HCT116 (cell line): ENCODE measurements at regions not wholly inside any gene's neighbourhood (a gene's known extent, or its start where the extent isn't known, plus 50 kb on each side); places are given as distances from the start of the nearest gene placed in this dataset.

Source experiments
- ATAC-seq: fragments of 200-7000 bp; cut with Tn5 transposase; 2 replicates; pipeline ENCODE4 v1.9.1; 2020; ENCODE audit warnings: mild to moderate bottlenecking, moderate library complexity
- BruUV-seq: library from RNA; stranded (reverse); fragments of 400-500 nt; replicated peaks from 2 replicates; lab custom pipeline; 2021; lab: Mats Ljungman, UMichigan
- CTCF ChIA-PET: fragments of 300-600 bp; sonication (Branson Sonifier 250); formaldehyde crosslinking; loops from one replicate; lab custom pipeline; 2021; ENCODE audit warnings: antibody characterized with exemption; lab: Charles Lee
- POLR2A ChIA-PET: fragments of 300-600, 350-600 bp; sonication (Branson Sonifier 250); formaldehyde crosslinking; loops from one replicate; lab custom pipeline; 2021; ENCODE audit warnings: antibody characterized with exemption; lab: Charles Lee
- RAD21 ChIA-PET, 2 experiments: fragments of 300-600 bp; sonication (Branson Sonifier 250); formaldehyde crosslinking; loops; one replicate each; lab custom pipeline; 2023; ENCODE audit warnings: low total read pairs in 2 of 2; ENCODE audit not compliant: uncharacterized antibody in 2 of 2, unreplicated experiment in 2 of 2, low non-redundant PET in 1 of 2; lab: Charles Lee
- DNase-seq: peaks from one replicate; pipeline ENCODE4 v3.0.0-alpha.2; 2010; ENCODE audit warnings: low read depth, low spot score
- H2AFZ ChIP-seq: fragments of 200-600 bp; shearing (Covaris generic), sonication (generic); 2 replicates; pipeline ENCODE4 v1.6.1; 2017; ENCODE audit warnings: low read depth, mixed run types, mixed read lengths, antibody characterized with exemption, low read length; ENCODE audit not compliant: poor library complexity, severe bottlenecking
- H3K27ac ChIP-seq: 2 replicates; pipeline ENCODE4 v1.5.1; 2012; ENCODE audit warnings: low read depth, low read length
- H3K27me3 ChIP-seq: fragments of 200-600 bp; sonication (generic); 2 replicates; pipeline ENCODE4 v1.6.1; 2016; ENCODE audit warnings: mixed run types, low read length, mixed read lengths; ENCODE audit not compliant: insufficient read depth
- H3K36me3 ChIP-seq, 2 experiments: fragments of 200-500 bp in 1 of 2; fragments of 200-600 bp in 1 of 2; sonication (Bioruptor generic) in 1 of 2; sonication (generic) in 1 of 2; 2 replicates each; pipeline versions ENCODE4 v1.5.1 to v1.6.1; 2014 to 2016; ENCODE audit warnings: low read length in 2 of 2, inconsistent platforms in 1 of 2, mixed read lengths in 1 of 2, mixed run types in 1 of 2; ENCODE audit not compliant: insufficient read depth in 2 of 2, control insufficient read depth in 1 of 2
- H3K4me1 ChIP-seq, 2 experiments: fragments of 200-600 bp in 1 of 2; sonication (generic) in 1 of 2; 2 replicates each; pipeline versions ENCODE4 v1.5.1 to v1.6.1; 2012 to 2017; ENCODE audit warnings: low read length in 2 of 2, inconsistent platforms in 1 of 2, mild to moderate bottlenecking in 1 of 2, mixed read lengths in 1 of 2, mixed run types in 1 of 2, moderate library complexity in 1 of 2; ENCODE audit not compliant: insufficient read depth in 2 of 2, control insufficient read depth in 1 of 2
- H3K4me2 ChIP-seq: fragments of 200-600 bp; sonication (generic); 2 replicates; pipeline ENCODE4 v1.6.1; 2017; ENCODE audit warnings: mixed run types, low read length, mixed read lengths
- H3K4me3 ChIP-seq, 2 experiments: fragments of 200-600 bp in 1 of 2; sonication (generic) in 1 of 2; replicated peaks in 1 of 2; 2 replicates each; pipeline ENCODE4 v1.5.1; 2011 to 2016; ENCODE audit warnings: low read length in 2 of 2, control low read depth in 1 of 2, low read depth in 1 of 2, mild to moderate bottlenecking in 1 of 2, mixed read lengths in 1 of 2, mixed run types in 1 of 2
- H3K79me2 ChIP-seq: fragments of 200-600 bp; sonication (generic); 2 replicates; pipeline ENCODE4 v1.6.1; 2017; ENCODE audit warnings: mild to moderate bottlenecking, mixed run types, low read length, moderate library complexity, mixed read lengths; ENCODE audit not compliant: insufficient read depth
- H3K9ac ChIP-seq: fragments of 200-600 bp; sonication (generic); 2 replicates; pipeline ENCODE4 v1.6.1; 2016; ENCODE audit warnings: low read length, mixed read lengths
- H3K9me2 ChIP-seq: fragments of 200-600 bp; sonication (generic), shearing (Covaris generic); 2 replicates; pipeline ENCODE4 v1.6.1; 2017; ENCODE audit warnings: mixed run types, mild to moderate bottlenecking, moderate library complexity; ENCODE audit not compliant: insufficient read depth
- H3K9me3 ChIP-seq, 2 experiments: fragments of 200-500 bp in 1 of 2; fragments of 200-600 bp in 1 of 2; sonication (Bioruptor generic) in 1 of 2; sonication (generic) in 1 of 2; 2 replicates each; pipeline ENCODE4 v1.6.1; 2014 to 2017; ENCODE audit warnings: low read length in 2 of 2, mixed read lengths in 2 of 2, inconsistent platforms in 1 of 2, low read depth in 1 of 2, mild to moderate bottlenecking in 1 of 2, mixed run types in 1 of 2, moderate library complexity in 1 of 2; ENCODE audit not compliant: control insufficient read depth in 1 of 2, insufficient read depth in 1 of 2
- H4K20me1 ChIP-seq: fragments of 200-600 bp; sonication (generic), shearing (Covaris generic); 2 replicates; pipeline ENCODE4 v1.6.1; 2017; ENCODE audit warnings: mixed run types, mild to moderate bottlenecking, moderate library complexity; ENCODE audit not compliant: insufficient read depth
- CEBPB ChIP-seq: IDR thresholded peaks from 2 replicates; pipeline ENCODE4 v1.6.1; 2012; ENCODE audit warnings: low read depth
- EZH2 ChIP-seq: fragments of 200-600 bp; sonication (generic); IDR thresholded peaks from 2 replicates; pipeline ENCODE4 v1.6.1; 2017; ENCODE audit warnings: antibody characterized with exemption, mixed run types
- EZH2phosphoT487 ChIP-seq: fragments of 200-600 bp; IDR thresholded peaks from 2 replicates; pipeline ENCODE4 v1.6.1; 2018; ENCODE audit warnings: antibody characterized with exemption, borderline replicate concordance
- RAD21 ChIP-seq: IDR thresholded peaks from 2 replicates; pipeline ENCODE4 v1.6.1; 2012; ENCODE audit warnings: low read depth, mild to moderate bottlenecking
- SIN3A ChIP-seq: IDR thresholded peaks from 2 replicates; pipeline ENCODE4 v1.6.1; 2012; ENCODE audit warnings: low read depth
- YY1 ChIP-seq: IDR thresholded peaks from 2 replicates; pipeline ENCODE4 v1.6.1; 2011; ENCODE audit warnings: low read length, low read depth, moderate library complexity, mild to moderate bottlenecking; ENCODE audit not compliant: insufficient replicate concordance; ENCODE audit errors: extremely low read depth
- ZNF274 ChIP-seq: fragments of 200-500 bp; sonication (Bioruptor generic); IDR thresholded peaks from 2 replicates; pipeline ENCODE4 v1.6.1; 2014; ENCODE audit warnings: mild to moderate bottlenecking, low read depth, low read length, inconsistent platforms
- intact Hi-C: fragments of 100-400 bp; cut with micrococcal nuclease; formaldehyde crosslinking; loops from 2 replicates; pipeline ENCODE4 v1.10.0; 2022
- TF ChIP-seq, protein P1 (sequence below): IDR thresholded peaks from 2 replicates; pipeline ENCODE4 v1.6.1; 2011; ENCODE audit warnings: mild to moderate bottlenecking, low read length, moderate library complexity; ENCODE audit not compliant: insufficient replicate concordance; ENCODE audit errors: extremely low read depth
- TF ChIP-seq, protein P2 (sequence below): IDR thresholded peaks from 2 replicates; pipeline ENCODE4 v1.6.1; 2012
- TF ChIP-seq, protein P3 (sequence below), 3 experiments: fragments of 200-600 bp in 1 of 3; sonication (generic) in 1 of 3; IDR thresholded peaks in 2 of 3; conservative IDR thresholded peaks in 1 of 3; 2 replicates each; pipeline ENCODE4 v1.5.1; 2012 to 2017; ENCODE audit warnings: low read depth in 2 of 3, low read length in 2 of 3, antibody characterized with exemption in 1 of 3, borderline replicate concordance in 1 of 3, control low read depth in 1 of 3, mild to moderate bottlenecking in 1 of 3, mixed read lengths in 1 of 3, mixed run types in 1 of 3, moderate library complexity in 1 of 3; ENCODE audit not compliant: insufficient read depth in 1 of 3

DNA sequence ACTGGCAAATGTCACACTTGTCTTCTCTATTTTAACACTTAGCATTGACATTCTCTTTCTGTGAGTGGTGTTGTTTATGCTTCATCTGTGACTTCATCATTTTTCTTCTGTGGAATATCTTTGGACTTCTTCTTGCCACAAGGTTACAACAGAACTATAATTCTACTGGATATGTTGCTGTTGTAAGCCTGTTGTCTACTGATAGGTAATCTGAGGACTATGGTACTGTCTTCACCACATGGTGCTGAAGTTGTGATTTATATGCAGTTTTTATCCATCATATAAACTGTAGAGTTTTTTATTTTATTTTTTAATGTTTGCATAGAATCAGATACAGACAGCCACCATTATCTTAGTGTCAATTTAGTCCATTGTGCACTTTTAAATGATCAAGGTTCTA, 622.2 kb upstream of the CNTN5 start:
- H3K27me3 ChIP-seq: no peaks in the 10 kb centered on the region
- no peaks in the 10 kb centered on the region; a peak in 1 of 4 replicates for H3K9me3 ChIP-seq
- H3K4me3 ChIP-seq: no peak overlapping the region
- ChIA-PET RAD21 (no interaction called here), CTCF (no interaction called here), POLR2A (no interaction called here)
- no peaks in the 10 kb centered on the region for H3K36me3 ChIP-seq
- DNase-seq (no peak), ATAC-seq (no peak)
- intact Hi-C loops: no loop called here
- no peaks in the 10 kb centered on the region for H3K9me2 ChIP-seq
- no peak overlapping the region for H3K9ac ChIP-seq
- no peaks in the 10 kb centered on the region for H3K4me1 ChIP-seq
- no peak for TF ChIP-seq RAD21
- TF ChIP-seq, protein P1, sequence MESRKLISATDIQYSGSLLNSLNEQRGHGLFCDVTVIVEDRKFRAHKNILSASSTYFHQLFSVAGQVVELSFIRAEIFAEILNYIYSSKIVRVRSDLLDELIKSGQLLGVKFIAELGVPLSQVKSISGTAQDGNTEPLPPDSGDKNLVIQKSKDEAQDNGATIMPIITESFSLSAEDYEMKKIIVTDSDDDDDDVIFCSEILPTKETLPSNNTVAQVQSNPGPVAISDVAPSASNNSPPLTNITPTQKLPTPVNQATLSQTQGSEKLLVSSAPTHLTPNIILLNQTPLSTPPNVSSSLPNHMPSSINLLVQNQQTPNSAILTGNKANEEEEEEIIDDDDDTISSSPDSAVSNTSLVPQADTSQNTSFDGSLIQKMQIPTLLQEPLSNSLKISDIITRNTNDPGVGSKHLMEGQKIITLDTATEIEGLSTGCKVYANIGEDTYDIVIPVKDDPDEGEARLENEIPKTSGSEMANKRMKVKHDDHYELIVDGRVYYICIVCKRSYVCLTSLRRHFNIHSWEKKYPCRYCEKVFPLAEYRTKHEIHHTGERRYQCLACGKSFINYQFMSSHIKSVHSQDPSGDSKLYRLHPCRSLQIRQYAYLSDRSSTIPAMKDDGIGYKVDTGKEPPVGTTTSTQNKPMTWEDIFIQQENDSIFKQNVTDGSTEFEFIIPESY: no peak
- no peak for TF ChIP-seq EZH2phosphoT487
- TF ChIP-seq SIN3A: no peak
- no peak for TF ChIP-seq CEBPB
- TF ChIP-seq ZNF274: no peak
- TF ChIP-seq, protein P2, sequence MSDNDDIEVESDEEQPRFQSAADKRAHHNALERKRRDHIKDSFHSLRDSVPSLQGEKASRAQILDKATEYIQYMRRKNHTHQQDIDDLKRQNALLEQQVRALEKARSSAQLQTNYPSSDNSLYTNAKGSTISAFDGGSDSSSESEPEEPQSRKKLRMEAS: no peak
- TF ChIP-seq, protein P3, sequence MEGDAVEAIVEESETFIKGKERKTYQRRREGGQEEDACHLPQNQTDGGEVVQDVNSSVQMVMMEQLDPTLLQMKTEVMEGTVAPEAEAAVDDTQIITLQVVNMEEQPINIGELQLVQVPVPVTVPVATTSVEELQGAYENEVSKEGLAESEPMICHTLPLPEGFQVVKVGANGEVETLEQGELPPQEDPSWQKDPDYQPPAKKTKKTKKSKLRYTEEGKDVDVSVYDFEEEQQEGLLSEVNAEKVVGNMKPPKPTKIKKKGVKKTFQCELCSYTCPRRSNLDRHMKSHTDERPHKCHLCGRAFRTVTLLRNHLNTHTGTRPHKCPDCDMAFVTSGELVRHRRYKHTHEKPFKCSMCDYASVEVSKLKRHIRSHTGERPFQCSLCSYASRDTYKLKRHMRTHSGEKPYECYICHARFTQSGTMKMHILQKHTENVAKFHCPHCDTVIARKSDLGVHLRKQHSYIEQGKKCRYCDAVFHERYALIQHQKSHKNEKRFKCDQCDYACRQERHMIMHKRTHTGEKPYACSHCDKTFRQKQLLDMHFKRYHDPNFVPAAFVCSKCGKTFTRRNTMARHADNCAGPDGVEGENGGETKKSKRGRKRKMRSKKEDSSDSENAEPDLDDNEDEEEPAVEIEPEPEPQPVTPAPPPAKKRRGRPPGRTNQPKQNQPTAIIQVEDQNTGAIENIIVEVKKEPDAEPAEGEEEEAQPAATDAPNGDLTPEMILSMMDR (IDR thresholded peaks at IDR 0.05 in 2 of 3, conservative IDR thresholded peaks at IDR 0.05 in 1 of 3; ENCODE audit: borderline replicate concordance in 1 of 3, insufficient read depth in 1 of 3, low read depth in 2 of 3, low read length in 2 of 3): no peak
- TF ChIP-seq EZH2: no peak
- no peak for TF ChIP-seq YY1
- H2AFZ ChIP-seq: no peak overlapping the region
- BruUV-seq: no TSS peak
- no peak overlapping the region for H3K27ac ChIP-seq
- H3K79me2 ChIP-seq: no peaks in the 10 kb centered on the region
- H3K4me2 ChIP-seq: no peak overlapping the region
- H4K20me1 ChIP-seq: no peaks in the 10 kb centered on the region
